Muscle of leg (tissue), 3 donors: ENCODE measurements at regions not wholly inside any gene's neighbourhood (a gene's known extent, or its start where the extent isn't known, plus 50 kb on each side); places are given as distances from the start of the nearest gene placed in this dataset.

Experiments used
- DNase-seq: peaks from one replicate; pipeline ENCODE4 v3.0.0; 2013
- H3K27ac ChIP-seq: one replicate; pipeline ENCODE4 v1.5.1; 2013; ENCODE audit warnings: mild to moderate bottlenecking, low read length, control low read depth
- H3K27me3 ChIP-seq: one replicate; pipeline ENCODE4 v1.6.1; 2013; ENCODE audit warnings: low read length; ENCODE audit not compliant: control insufficient read depth, insufficient read depth
- H3K36me3 ChIP-seq: one replicate; pipeline ENCODE4 v1.6.1; 2013; ENCODE audit warnings: low read length; ENCODE audit not compliant: control insufficient read depth, insufficient read depth
- H3K4me1 ChIP-seq: one replicate; pipeline ENCODE4 v1.6.1; 2013; ENCODE audit warnings: low read length; ENCODE audit not compliant: control insufficient read depth, insufficient read depth
- H3K4me3 ChIP-seq: one replicate; pipeline ENCODE4 v1.5.1; 2013; ENCODE audit warnings: low read length, control low read depth
- H3K9me3 ChIP-seq: replicated peaks from 2 replicates; pipeline ENCODE4 v1.6.1; 2013; ENCODE audit warnings: low read depth, low read length; ENCODE audit not compliant: control insufficient read depth
- whole genome bisulfite sequencing: methylation state at CpG from one replicate; pipeline ENCODE4 v1.1.5; 2013; ENCODE audit warnings: missing lambda C conversion rate; ENCODE audit not compliant: insufficient coverage; 5-methylcytosine and 5-hydroxymethylcytosine counted together

DNA sequence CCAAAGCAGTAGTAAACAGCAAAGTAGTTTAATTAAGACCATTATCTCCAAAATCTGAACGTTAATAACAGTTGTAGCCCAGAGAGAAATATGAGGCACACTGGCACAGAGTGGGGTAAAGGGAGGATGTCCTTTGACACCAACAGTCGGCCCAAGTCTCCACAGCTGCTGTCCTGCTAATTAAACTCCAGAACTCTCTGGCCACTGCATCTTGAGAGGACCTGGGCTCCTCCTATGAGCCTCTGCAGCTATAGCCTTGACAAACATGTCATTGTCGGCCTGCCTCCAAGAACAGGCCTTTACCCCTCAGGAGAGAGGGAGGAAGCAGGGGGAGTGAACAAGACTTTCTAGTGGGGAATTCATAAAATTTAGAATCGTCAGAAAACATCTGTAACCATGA lies 1170.4 kb downstream of the UQCRFS1 start:
- no peak overlapping the region for H3K4me3 ChIP-seq
- no peak overlapping the region for H3K27ac ChIP-seq
- no peaks in the 10 kb centered on the region for H3K4me1 ChIP-seq
- no peaks in the 10 kb centered on the region for H3K9me3 ChIP-seq
- no peaks in the 10 kb centered on the region for H3K36me3 ChIP-seq
- no peak for DNase-seq
- no CpG with 5 or more reads among the region's 4 CpGs for WGBS
- H3K27me3 ChIP-seq = no peaks in the 10 kb centered on the region

DNA sequence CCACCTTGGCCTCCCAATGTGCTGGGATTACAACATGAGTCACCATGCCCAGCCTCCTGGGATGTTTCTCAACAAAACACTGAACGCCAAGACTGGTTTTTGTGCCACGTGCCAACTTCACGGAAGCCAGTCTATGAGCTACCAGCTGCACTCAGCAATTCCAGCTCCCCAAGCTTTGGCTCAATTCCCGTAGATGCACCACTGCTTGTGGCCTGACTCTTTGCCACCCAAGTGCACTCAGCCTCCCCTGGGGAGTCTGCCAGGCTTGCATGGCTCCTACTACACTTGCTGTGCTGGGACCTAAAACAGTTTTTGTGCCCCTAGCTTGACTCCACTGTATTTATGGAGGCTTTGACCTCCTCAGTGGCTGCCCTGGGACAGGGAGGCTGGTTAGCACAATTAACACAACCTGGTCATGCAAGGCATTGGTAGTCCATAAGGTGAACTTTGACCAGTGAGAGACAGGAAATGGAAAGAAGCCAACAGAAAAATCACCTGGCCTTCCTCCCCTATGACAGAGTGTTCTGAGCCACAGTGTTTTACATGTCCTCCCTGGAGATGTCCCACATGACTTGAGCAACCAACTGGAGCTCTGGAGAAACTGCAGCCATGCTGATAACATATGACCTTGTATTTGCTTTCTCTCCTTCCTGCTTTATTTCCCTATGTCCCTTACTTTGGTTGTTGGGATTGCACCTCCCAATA lies 1173.1 kb downstream of the UQCRFS1 start:
- Histone ChIP-seq H3K4me1 (no peaks in the 10 kb centered on the region), H3K27ac (no peak overlapping the region), H3K36me3 (no peaks in the 10 kb centered on the region), H3K27me3 (no peaks in the 10 kb centered on the region), H3K4me3 (no peak overlapping the region), H3K9me3 (no peaks in the 10 kb centered on the region)
- 77% methylated on average over 4 of the region's 4 CpGs for WGBS
- peak; percentile 32 for DNase-seq

DNA sequence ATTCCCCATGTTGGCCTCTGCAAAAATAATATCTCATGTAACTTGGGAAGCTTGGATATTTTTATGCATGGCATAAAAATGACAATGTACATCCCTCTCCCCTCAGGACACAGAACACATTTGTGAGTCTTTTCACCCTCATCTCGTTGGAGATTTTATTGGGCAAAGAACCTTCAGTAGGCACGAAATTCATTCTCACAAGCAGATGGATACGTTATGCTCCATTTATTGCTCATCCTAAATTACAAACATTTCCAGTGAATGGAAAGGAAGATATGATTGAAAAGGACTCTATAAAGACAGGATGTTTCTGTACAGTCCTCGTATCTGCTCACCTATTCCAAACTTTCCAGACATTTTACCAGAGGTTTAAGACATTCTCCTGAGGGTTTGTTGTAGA lies 1175.8 kb downstream of the UQCRFS1 start:
- no peak overlapping the region for H3K4me3 ChIP-seq
- no peaks in the 10 kb centered on the region for H3K36me3 ChIP-seq
- H3K4me1 ChIP-seq = no peaks in the 10 kb centered on the region
- H3K9me3 ChIP-seq = no peaks in the 10 kb centered on the region
- DNase-seq = no peak
- no peaks in the 10 kb centered on the region for H3K27me3 ChIP-seq
- no CpG with 5 or more reads among the region's 4 CpGs for WGBS
- H3K27ac ChIP-seq = no peak overlapping the region

DNA sequence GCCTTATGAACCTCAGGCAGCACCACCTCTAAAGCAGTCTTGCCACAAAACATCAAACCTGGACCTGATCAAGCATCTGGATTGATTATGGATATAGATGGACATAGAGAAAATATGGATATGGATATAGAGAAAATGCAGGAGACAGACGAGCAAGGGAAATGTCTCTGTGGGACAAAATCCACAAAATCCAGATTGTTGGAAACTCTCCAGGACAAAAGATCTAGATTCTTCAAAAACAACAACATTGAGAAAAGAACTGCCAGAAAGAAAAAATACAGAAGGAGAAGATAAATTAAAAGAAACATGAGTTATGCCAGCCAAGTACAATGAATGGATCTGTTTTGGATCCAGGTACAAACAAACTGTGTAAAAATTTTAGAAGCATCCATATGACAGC lies 1176.5 kb downstream of the UQCRFS1 start:
- DNase-seq = no peak
- Histone ChIP-seq H3K4me3 (no peak overlapping the region), H3K27ac (no peak overlapping the region), H3K36me3 (no peaks in the 10 kb centered on the region), H3K27me3 (no peaks in the 10 kb centered on the region), H3K9me3 (no peaks in the 10 kb centered on the region), H3K4me1 (no peaks in the 10 kb centered on the region)
- WGBS = no CpG with 5 or more reads among the region's 1 CpG

DNA sequence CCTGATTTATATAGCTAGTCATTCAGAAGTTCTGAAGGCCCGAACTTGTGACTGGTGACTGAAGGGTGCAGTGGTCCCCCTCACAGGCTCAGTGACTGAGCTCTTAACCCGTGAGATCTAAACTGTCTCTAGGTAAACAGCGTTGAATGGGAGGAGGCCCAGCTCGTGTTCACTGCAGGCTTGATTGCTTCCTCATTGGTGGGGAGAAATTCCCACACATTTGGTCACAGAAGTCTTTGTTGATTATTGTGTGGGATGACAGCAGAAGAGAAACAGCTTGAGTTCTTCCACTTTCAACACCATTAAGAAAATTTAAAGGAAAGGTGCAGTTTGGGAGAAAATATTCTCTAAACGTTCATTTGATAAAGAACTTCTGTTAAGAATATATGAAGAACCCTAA lies 1178.0 kb downstream of the UQCRFS1 start:
- 67% methylated on average over 1 of the region's 5 CpGs for WGBS
- Histone ChIP-seq H3K9me3 (no peaks in the 10 kb centered on the region), H3K4me1 (no peaks in the 10 kb centered on the region), H3K36me3 (no peaks in the 10 kb centered on the region), H3K4me3 (no peak overlapping the region), H3K27ac (no peak overlapping the region), H3K27me3 (no peaks in the 10 kb centered on the region)
- no peak for DNase-seq

DNA sequence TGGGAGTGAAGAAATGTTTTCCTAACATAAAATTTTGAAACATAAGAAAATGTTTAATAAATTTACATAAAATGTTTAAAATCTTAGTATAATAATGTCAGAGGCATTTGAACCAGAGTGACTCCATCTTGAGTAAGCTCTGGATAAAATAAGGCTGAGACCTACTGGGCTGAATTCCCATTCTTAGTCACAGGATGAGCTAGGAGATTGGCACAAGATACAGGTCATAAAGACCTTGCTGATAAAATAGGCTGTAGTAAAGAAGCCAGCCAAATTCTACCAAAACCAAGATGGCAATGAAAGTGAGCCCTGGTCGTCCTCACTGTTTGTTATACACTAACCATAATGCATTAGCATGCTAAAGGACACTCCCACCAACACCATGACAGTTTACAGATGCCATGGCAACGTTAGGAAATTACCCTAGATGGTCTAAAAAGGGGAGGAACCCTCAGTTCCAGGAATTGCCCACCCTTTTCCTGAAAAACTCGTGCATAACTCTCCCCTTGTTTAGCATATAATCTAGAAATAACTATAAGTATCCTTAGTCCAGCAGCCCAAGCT lies 1184.0 kb downstream of the UQCRFS1 start:
- Histone ChIP-seq H3K4me1 (no peaks in the 10 kb centered on the region), H3K36me3 (no peaks in the 10 kb centered on the region), H3K27ac (no peak overlapping the region), H3K27me3 (no peaks in the 10 kb centered on the region), H3K9me3 (no peaks in the 10 kb centered on the region), H3K4me3 (no peak overlapping the region)
- no peak for DNase-seq
- 83% methylated on average over 1 of the region's 3 CpGs for WGBS

DNA sequence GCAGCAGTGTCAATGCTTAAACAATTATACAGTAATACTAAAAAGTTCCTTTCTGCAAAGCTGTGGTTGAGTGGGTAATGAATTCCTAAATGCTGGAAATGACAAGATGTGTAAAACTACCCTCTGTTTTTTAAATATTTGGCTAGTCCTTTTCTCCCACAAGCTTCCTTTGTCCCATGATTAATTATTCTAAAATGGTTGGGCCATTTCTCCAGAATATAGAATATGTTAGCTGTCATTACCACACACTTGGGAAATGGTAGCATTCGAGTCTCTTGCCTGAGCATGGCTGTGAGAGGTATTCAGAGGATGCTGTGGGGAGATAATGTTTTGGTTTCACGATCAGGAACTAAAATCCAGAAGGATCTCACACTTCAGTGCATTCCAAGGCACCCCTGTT lies 1185.8 kb downstream of the UQCRFS1 start:
- no CpG with 5 or more reads among the region's 2 CpGs for WGBS
- DNase-seq = no peak
- no peaks in the 10 kb centered on the region for H3K9me3 ChIP-seq
- no peaks in the 10 kb centered on the region for H3K27me3 ChIP-seq
- no peak overlapping the region for H3K27ac ChIP-seq
- H3K36me3 ChIP-seq = no peaks in the 10 kb centered on the region
- H3K4me3 ChIP-seq = no peak overlapping the region
- H3K4me1 ChIP-seq = no peaks in the 10 kb centered on the region

DNA sequence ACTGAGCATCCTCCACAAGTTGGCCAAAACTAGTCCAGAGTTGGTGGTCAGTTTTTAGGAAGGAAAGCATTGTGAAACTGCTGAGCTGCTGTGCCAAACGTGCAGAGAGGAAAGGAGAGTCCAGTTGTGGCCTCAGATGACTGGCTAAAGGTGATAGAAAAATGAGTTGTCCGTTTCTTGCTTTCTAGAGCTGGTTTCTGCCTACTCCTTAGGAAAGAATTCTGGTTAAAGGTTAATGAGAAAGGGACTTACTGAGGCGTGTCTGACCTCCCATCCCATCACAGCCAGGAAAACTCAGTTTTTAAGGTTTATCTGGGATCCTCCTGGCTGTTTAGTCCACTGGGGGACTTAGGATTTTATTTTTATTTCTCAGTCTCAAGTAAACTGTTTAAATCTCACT lies 1186.3 kb downstream of the UQCRFS1 start:
- 14% methylated on average over 1 of the region's 3 CpGs for WGBS
- DNase-seq = no peak
- H3K4me1 ChIP-seq = no peaks in the 10 kb centered on the region
- H3K9me3 ChIP-seq = no peaks in the 10 kb centered on the region
- no peaks in the 10 kb centered on the region for H3K27me3 ChIP-seq
- no peak overlapping the region for H3K27ac ChIP-seq
- H3K36me3 ChIP-seq = no peaks in the 10 kb centered on the region
- H3K4me3 ChIP-seq = no peak overlapping the region

DNA sequence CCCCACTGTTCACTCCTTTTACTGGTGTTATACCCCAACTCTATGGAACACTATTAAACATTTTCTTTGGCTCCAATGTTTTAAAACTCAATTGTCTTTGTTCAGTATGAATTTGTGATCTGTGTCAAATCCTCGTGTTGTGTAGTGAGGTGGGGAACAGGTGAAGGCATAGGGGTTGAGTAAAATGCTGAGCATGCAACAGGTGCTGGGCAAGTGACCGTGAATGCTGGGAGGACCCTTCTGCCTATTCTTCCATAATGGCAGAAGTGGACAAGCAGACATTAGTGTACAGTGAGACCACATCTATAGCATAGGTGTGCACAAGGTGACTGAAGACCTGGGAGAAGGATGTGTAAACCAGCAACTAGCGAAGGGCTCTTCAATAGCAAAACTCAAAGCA lies 1188.0 kb downstream of the UQCRFS1 start:
- WGBS = no CpG with 5 or more reads among the region's 3 CpGs
- Histone ChIP-seq H3K27ac (no peak overlapping the region), H3K4me3 (no peak overlapping the region), H3K9me3 (no peaks in the 10 kb centered on the region), H3K4me1 (no peaks in the 10 kb centered on the region), H3K27me3 (no peaks in the 10 kb centered on the region), H3K36me3 (no peaks in the 10 kb centered on the region)
- no peak for DNase-seq

DNA sequence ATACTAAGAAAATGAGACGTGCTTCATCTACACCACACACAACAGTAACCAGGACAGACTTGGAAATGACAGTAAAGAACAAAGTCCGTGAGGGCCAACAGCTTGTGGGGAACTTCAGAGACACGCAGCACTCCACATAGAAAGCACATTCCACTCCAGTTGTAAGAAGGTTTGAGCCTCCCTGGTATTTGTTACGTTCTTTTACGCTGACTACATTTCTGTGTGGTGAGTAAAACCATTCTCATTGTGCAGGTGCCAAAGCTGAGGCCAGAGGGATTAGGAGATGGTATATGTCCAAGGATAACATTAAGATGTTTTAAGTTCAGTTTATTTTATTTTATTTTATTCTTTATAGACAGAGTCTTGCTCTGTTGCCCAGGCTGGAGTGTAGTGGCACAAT lies 1189.9 kb downstream of the UQCRFS1 start:
- no peak overlapping the region for H3K27ac ChIP-seq

DNA sequence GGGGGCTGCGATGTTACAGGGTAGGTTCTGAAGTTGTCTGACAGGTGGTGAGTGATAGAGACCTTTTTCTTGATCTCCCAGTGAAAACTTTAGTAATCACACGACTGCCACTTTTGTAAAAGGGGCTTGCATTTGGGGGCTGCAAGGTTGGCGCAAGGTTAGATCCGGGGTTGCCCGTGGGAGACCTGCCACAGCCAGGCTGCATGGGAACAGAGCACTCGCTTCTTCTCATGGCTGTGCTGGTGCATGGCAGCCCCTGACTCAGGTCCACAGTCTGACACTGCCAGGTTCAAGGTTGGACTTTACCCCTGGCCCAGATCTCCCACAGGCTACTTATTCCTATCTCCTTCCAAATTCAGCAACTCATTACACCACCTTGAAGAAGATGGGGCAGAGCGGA lies 1190.4 kb downstream of the UQCRFS1 start:
- no peaks in the 10 kb centered on the region for H3K9me3 ChIP-seq
- no peaks in the 10 kb centered on the region for H3K4me1 ChIP-seq
- no peaks in the 10 kb centered on the region for H3K27me3 ChIP-seq
- no peak overlapping the region for H3K27ac ChIP-seq
- DNase-seq = no peak
- H3K36me3 ChIP-seq = no peaks in the 10 kb centered on the region
- no peak overlapping the region for H3K4me3 ChIP-seq
- 84% methylated on average over 5 of the region's 7 CpGs for WGBS

More for the DNA sequence above, 1189.9 kb downstream of the UQCRFS1 start:
- peak; percentile 7 for DNase-seq
- no peaks in the 10 kb centered on the region for H3K27me3 ChIP-seq
- no peaks in the 10 kb centered on the region for H3K9me3 ChIP-seq
- no peak overlapping the region for H3K4me3 ChIP-seq
- WGBS = no CpG with 5 or more reads among the region's 5 CpGs
- no peaks in the 10 kb centered on the region for H3K4me1 ChIP-seq
- no peaks in the 10 kb centered on the region for H3K36me3 ChIP-seq
